Mesenchymal stem cell (in vitro differentiated cells and primary cell): ENCODE measurements at regions not wholly inside any gene's neighbourhood (a gene's known extent, or its start where the extent isn't known, plus 50 kb on each side); places are given as distances from the start of the nearest gene placed in this dataset.
A peak's percentile ranks its signal among the peaks of the same experiment; 100 is the strongest.

Experiments used
- DNase-seq: peaks from one replicate; pipeline ENCODE4 v3.0.0-alpha.2; 2013
- H2AFZ ChIP-seq: one replicate; pipeline ENCODE4 v1.6.1; 2013; ENCODE audit warnings: low read depth, mild to moderate bottlenecking, control low read depth, inconsistent platforms, low read length, moderate library complexity
- H2AK5ac ChIP-seq: 2 replicates; pipeline ENCODE4 v1.6.1; 2013; ENCODE audit warnings: low read length, moderate library complexity, mild to moderate bottlenecking, inconsistent platforms; ENCODE audit not compliant: severe bottlenecking
- H2BK120ac ChIP-seq: one replicate; pipeline ENCODE4 v1.6.1; 2013; ENCODE audit warnings: low read depth, mild to moderate bottlenecking, inconsistent platforms, low read length, moderate library complexity
- H2BK12ac ChIP-seq, 2 experiments: one replicate each; pipeline ENCODE4 v1.6.1; 2013; ENCODE audit warnings: inconsistent platforms in 2 of 2, low read length in 2 of 2, mild to moderate bottlenecking in 2 of 2, moderate library complexity in 2 of 2, control low read depth in 1 of 2
- H2BK15ac ChIP-seq: one replicate; pipeline ENCODE4 v1.6.1; 2013; ENCODE audit warnings: mild to moderate bottlenecking, low read depth, inconsistent platforms; ENCODE audit not compliant: poor library complexity, severe bottlenecking
- H2BK5ac ChIP-seq: 2 replicates; pipeline ENCODE4 v1.6.1; 2013; ENCODE audit warnings: low read depth, mild to moderate bottlenecking, low read length, control low read depth, inconsistent platforms; ENCODE audit not compliant: poor library complexity, severe bottlenecking
- H3K14ac ChIP-seq, 2 experiments: one replicate each; pipeline ENCODE4 v1.6.1; 2013; ENCODE audit warnings: inconsistent platforms in 2 of 2, low read length in 2 of 2, control low read depth in 1 of 2, mild to moderate bottlenecking in 1 of 2, moderate library complexity in 1 of 2
- H3K18ac ChIP-seq, 2 experiments: one replicate each; pipeline ENCODE4 v1.6.1; 2013; ENCODE audit warnings: inconsistent platforms in 2 of 2, low read length in 2 of 2, control low read depth in 1 of 2, low read depth in 1 of 2, mild to moderate bottlenecking in 1 of 2
- H3K23ac ChIP-seq, 2 experiments: one replicate each; pipeline ENCODE4 v1.6.1; 2013; ENCODE audit warnings: inconsistent platforms in 2 of 2, low read length in 2 of 2, mild to moderate bottlenecking in 2 of 2, moderate library complexity in 2 of 2, control low read depth in 1 of 2
- H3K27ac ChIP-seq: 2 replicates; pipeline ENCODE4 v1.5.1; 2013; ENCODE audit warnings: mild to moderate bottlenecking, moderate library complexity, low read length, control low read depth, inconsistent platforms; ENCODE audit not compliant: poor library complexity, severe bottlenecking
- H3K27me3 ChIP-seq, 2 experiments: 2 replicates each; pipeline versions ENCODE4 v1.6.1 to v1.7.0; 2013; ENCODE audit warnings: low read length in 2 of 2, mild to moderate bottlenecking in 2 of 2, moderate library complexity in 2 of 2, control low read depth in 1 of 2, inconsistent platforms in 1 of 2; ENCODE audit not compliant: control insufficient read depth in 1 of 2, insufficient read depth in 1 of 2
- H3K36me3 ChIP-seq, 2 experiments: 2 replicates each; pipeline versions ENCODE4 v1.6.1 to v1.7.0; 2013; ENCODE audit warnings: low read length in 2 of 2, control low read depth in 1 of 2, inconsistent platforms in 1 of 2, low read depth in 1 of 2, mild to moderate bottlenecking in 1 of 2; ENCODE audit not compliant: insufficient read depth in 2 of 2, control insufficient read depth in 1 of 2
- H3K4ac ChIP-seq, 2 experiments: one replicate each; pipeline ENCODE4 v1.6.1; 2013; ENCODE audit warnings: inconsistent platforms in 2 of 2, low read length in 2 of 2, mild to moderate bottlenecking in 2 of 2, moderate library complexity in 2 of 2, control low read depth in 1 of 2, low read depth in 1 of 2
- H3K4me1 ChIP-seq: 2 replicates; pipeline ENCODE4 v1.6.1; 2013; ENCODE audit warnings: low read depth, low read length, control low read depth; ENCODE audit not compliant: control insufficient read depth, insufficient read depth
- H3K4me2 ChIP-seq: 2 replicates; pipeline ENCODE4 v1.6.1; 2013; ENCODE audit warnings: low read length, mild to moderate bottlenecking, inconsistent platforms; ENCODE audit not compliant: poor library complexity, severe bottlenecking
- H3K4me3 ChIP-seq, 2 experiments: 2 replicates each; pipeline versions ENCODE4 v1.5.1 to v1.7.0; 2013; ENCODE audit warnings: low read length in 2 of 2, mild to moderate bottlenecking in 2 of 2, control low read depth in 1 of 2, low read depth in 1 of 2; ENCODE audit not compliant: insufficient read depth in 1 of 2
- H3K79me1 ChIP-seq: replicated peaks from 2 replicates; pipeline ENCODE4 v1.6.1; 2013; ENCODE audit warnings: mild to moderate bottlenecking, control low read depth, low read length, inconsistent platforms; ENCODE audit not compliant: poor library complexity, severe bottlenecking
- H3K9ac ChIP-seq: 2 replicates; pipeline ENCODE4 v1.7.0; 2013; ENCODE audit warnings: mild to moderate bottlenecking, low read length, moderate library complexity
- H3K9me3 ChIP-seq: 2 replicates; pipeline ENCODE4 v1.7.0; 2013; ENCODE audit warnings: mild to moderate bottlenecking, low read length; ENCODE audit not compliant: control insufficient read depth
- H4K8ac ChIP-seq: one replicate; pipeline ENCODE4 v1.6.1; 2013; ENCODE audit warnings: inconsistent platforms, mild to moderate bottlenecking, low read length, moderate library complexity
- H4K91ac ChIP-seq: one replicate; pipeline ENCODE4 v1.6.1; 2013; ENCODE audit warnings: mild to moderate bottlenecking, low read length, inconsistent platforms
- WGBS: methylation state at CpG from one replicate; pipeline ENCODE4 v1.1.7; 2013; ENCODE audit warnings: mixed read lengths; 5-methylcytosine and 5-hydroxymethylcytosine counted together

- DNase-seq = no peak
- Histone ChIP-seq H3K14ac (no peak overlapping the region), H3K4me1 (no peaks in the 10 kb centered on the region), H3K27ac (no peak overlapping the region), H2AK5ac (no peak overlapping the region), H2BK120ac (no peak overlapping the region), H3K4ac (no peak overlapping the region), H3K9ac (no peak overlapping the region), H3K18ac (no peak overlapping the region), H3K27me3 (no peaks in the 10 kb centered on the region), H3K4me3 (no peak overlapping the region), H3K4me2 (peak overlapping the region; percentile 7), H2AFZ (no peak overlapping the region), H2BK12ac (no peak overlapping the region), H3K9me3 (no peaks in the 10 kb centered on the region), H2BK15ac (no peak overlapping the region), H3K36me3 (no peaks in the 10 kb centered on the region), H4K91ac (peak overlapping the region; percentile 15), H4K8ac (no peak overlapping the region), H3K79me1 (no peaks in the 10 kb centered on the region), H2BK5ac (no peak overlapping the region), H3K23ac (no peak overlapping the region)
- 67% methylated on average over 2 of the region's 3 CpGs for WGBS
Observed at GRCh38 chr4:65023883-65024670, 614.8 kb upstream of the TECRL start.

- no peak overlapping the region for H3K9ac ChIP-seq
- 53% methylated on average over 4 of the region's 6 CpGs for WGBS
Observed at GRCh38 chr4:65023081-65023480, 613.8 kb upstream of the TECRL start.

GRCh38 chr4:65021737-65022136 is 612.5 kb upstream of the TECRL start:
- H2BK120ac ChIP-seq = no peak overlapping the region
- no peak overlapping the region for H3K9ac ChIP-seq
- no peak overlapping the region for H3K23ac ChIP-seq

More at GRCh38 chr4:65023081-65023480, 613.8 kb upstream of the TECRL start:
- Histone ChIP-seq H3K27ac (no peak overlapping the region), H2BK15ac (no peak overlapping the region), H2AK5ac (no peak overlapping the region), H3K27me3 (no peaks in the 10 kb centered on the region), H3K36me3 (no peaks in the 10 kb centered on the region), H3K14ac (no peak overlapping the region), H4K91ac (no peak overlapping the region), H3K4me3 (no peak overlapping the region), H3K18ac (no peak overlapping the region), H3K4ac (no peak overlapping the region), H3K79me1 (no peaks in the 10 kb centered on the region), H3K9me3 (no peaks in the 10 kb centered on the region), H2BK12ac (no peak overlapping the region), H4K8ac (no peak overlapping the region), H2BK5ac (no peak overlapping the region), H3K4me2 (no peak overlapping the region), H2AFZ (no peak overlapping the region), H3K4me1 (no peaks in the 10 kb centered on the region), H2BK120ac (no peak overlapping the region), H3K23ac (no peak overlapping the region)
- no peak for DNase-seq

GRCh38 chr4:65021149-65021548 is 611.9 kb upstream of the TECRL start:
- Histone ChIP-seq H3K4me3 (no peak overlapping the region), H3K27ac (no peak overlapping the region), H3K14ac (no peak overlapping the region), H2AFZ (no peak overlapping the region), H3K27me3 (no peaks in the 10 kb centered on the region), H2BK120ac (no peak overlapping the region), H3K9me3 (no peaks in the 10 kb centered on the region), H3K4me1 (no peaks in the 10 kb centered on the region), H3K4ac (no peak overlapping the region), H3K4me2 (no peak overlapping the region), H3K9ac (no peak overlapping the region), H2BK15ac (no peak overlapping the region), H3K18ac (no peak overlapping the region), H3K36me3 (no peaks in the 10 kb centered on the region), H4K91ac (no peak overlapping the region), H2BK12ac (no peak overlapping the region), H4K8ac (no peak overlapping the region), H2BK5ac (no peak overlapping the region), H3K23ac (no peak overlapping the region), H3K79me1 (no peaks in the 10 kb centered on the region), H2AK5ac (no peak overlapping the region)
- 85% methylated on average over 2 of the region's 2 CpGs for WGBS
- no peak for DNase-seq

More at GRCh38 chr4:65021737-65022136, 612.5 kb upstream of the TECRL start:
- Histone ChIP-seq H3K4ac (no peak overlapping the region), H2BK15ac (no peak overlapping the region), H3K18ac (no peak overlapping the region), H4K8ac (no peak overlapping the region), H3K4me1 (no peaks in the 10 kb centered on the region), H3K79me1 (no peaks in the 10 kb centered on the region), H3K9me3 (no peaks in the 10 kb centered on the region), H3K36me3 (no peaks in the 10 kb centered on the region), H2AFZ (no peak overlapping the region), H3K4me2 (no peak overlapping the region), H3K27me3 (no peaks in the 10 kb centered on the region), H2BK5ac (no peak overlapping the region), H3K4me3 (no peak overlapping the region), H2AK5ac (no peak overlapping the region), H4K91ac (no peak overlapping the region), H2BK12ac (no peak overlapping the region), H3K14ac (no peak overlapping the region), H3K27ac (no peak overlapping the region)
- DNase-seq = no peak
